AG04450 (cell line): ENCODE measurements at regions not wholly inside any gene's neighbourhood (a gene's known extent, or its start where the extent isn't known, plus 50 kb on each side); places are given as distances from the start of the nearest gene placed in this dataset.

Experiments used
- CTCF ChIA-PET: fragments of 300-600, 350-600 bp; formaldehyde crosslinking; extraction: SDS; loops from one replicate; lab custom pipeline; 2022; ENCODE audit warnings: antibody characterized with exemption, inconsistent platforms; lab: Charles Lee
- POLR2A ChIA-PET: fragments of 350-600 bp; formaldehyde crosslinking; extraction: SDS; loops from one replicate; lab custom pipeline; 2021; ENCODE audit warnings: antibody characterized with exemption, inconsistent platforms; lab: Yijun Ruan, JAX
- DNase-seq: peaks from one replicate; pipeline ENCODE4 v3.0.0-alpha.2; 2011; ENCODE audit warnings: low read depth, low spot score
- H3K27ac ChIP-seq: one replicate; pipeline ENCODE4 v1.5.1; 2012; ENCODE audit warnings: low read depth, low read length, control low read depth
- H3K27me3 ChIP-seq: one replicate; pipeline ENCODE4 v1.6.0; 2012; ENCODE audit warnings: low read length; ENCODE audit not compliant: control insufficient read depth, insufficient read depth
- H3K4me3 ChIP-seq: 2 replicates; pipeline ENCODE4 v1.5.1; 2011; ENCODE audit warnings: mild to moderate bottlenecking, low read depth, low read length, control low read depth
- H3K9me3 ChIP-seq: 2 replicates; pipeline ENCODE4 v1.5.1; 2012; ENCODE audit warnings: low read length; ENCODE audit not compliant: control insufficient read depth, insufficient read depth
- CTCF ChIP-seq: IDR thresholded peaks from 2 replicates; pipeline ENCODE4 v1.5.1; 2011; ENCODE audit warnings: low read depth, low read length, control low read depth, inconsistent platforms

DNA sequence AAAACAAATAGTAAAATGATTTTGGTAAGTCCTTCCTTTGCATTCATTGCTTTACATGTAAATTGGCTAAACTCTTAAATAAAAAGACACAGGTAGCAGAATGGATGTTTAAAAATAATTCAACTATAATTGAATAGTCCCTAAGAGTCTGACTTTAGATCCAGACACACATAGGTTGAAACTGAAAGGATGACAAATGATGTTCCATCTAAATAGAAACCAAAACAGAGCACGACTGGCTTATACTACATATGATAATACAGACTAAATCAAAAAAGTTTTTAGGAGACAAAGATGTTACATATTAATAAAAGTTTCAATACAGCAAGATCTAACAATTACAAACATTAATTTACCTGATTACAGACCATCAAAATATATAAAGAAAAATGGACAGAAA is 2055.1 kb upstream of the WWC1 start:
- H3K27ac ChIP-seq: no peak overlapping the region
- no peaks in the 10 kb centered on the region for H3K27me3 ChIP-seq
- ChIA-PET POLR2A (no interaction called here), CTCF (no interaction called here)
- H3K9me3 ChIP-seq: peaks cover 2% of the 10 kb centered on the region; the same call in 1 of the 2 replicates
- H3K4me3 ChIP-seq: no peak overlapping the region
- no peak for DNase-seq
- TF ChIP-seq CTCF: no peak

DNA sequence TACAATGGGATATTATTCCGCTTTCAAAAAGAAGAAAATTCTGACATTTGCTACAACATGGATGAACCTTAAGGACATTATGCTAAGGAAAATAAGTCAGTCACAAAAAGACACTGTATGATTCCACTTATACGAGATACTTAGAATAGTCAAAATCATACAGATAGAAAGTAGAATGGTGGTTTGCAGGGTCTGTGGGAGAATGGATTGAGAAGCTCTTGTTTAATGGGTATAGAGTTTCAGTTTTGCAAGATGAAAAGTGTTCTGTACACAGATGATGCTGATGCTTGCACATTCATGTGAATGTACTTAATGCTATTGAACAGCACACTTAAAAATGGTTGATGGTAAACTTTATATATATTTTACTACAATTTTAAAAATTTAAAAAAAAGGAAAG is 2050.7 kb upstream of the WWC1 start:
- Histone ChIP-seq H3K27me3 (no peaks in the 10 kb centered on the region), H3K4me3 (no peak overlapping the region), H3K27ac (no peak overlapping the region), H3K9me3 (peaks cover 6% of the 10 kb centered on the region; the same call in 1 of the 2 replicates)
- CTCF ChIA-PET: no interaction called here
- DNase-seq: no peak
- POLR2A ChIA-PET: no interaction called here
- TF ChIP-seq CTCF: no peak

DNA sequence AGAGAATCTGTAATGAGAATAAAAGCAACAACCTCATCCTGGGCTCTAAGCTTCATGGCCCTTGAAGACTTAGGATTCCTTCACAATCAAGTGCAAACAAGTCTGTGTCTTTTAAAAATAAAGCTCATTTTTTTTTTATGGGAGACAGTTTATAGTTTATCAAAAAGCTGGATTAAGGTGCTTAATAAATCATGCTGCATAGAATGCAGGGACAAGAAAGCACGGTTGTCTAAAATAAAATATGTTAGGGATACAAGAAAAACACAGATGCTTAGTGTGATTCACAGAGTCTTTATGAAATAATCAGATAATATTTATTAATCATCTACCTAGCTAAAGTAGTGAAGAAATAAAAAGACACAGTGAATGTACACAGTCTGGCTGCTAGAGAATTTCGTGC is 2045.9 kb upstream of the WWC1 start:
- CTCF ChIA-PET: no interaction called here
- Histone ChIP-seq H3K27ac (no peak overlapping the region), H3K9me3 (peaks cover 3% of the 10 kb centered on the region; the same call in 1 of the 2 replicates), H3K27me3 (no peaks in the 10 kb centered on the region), H3K4me3 (no peak overlapping the region)
- TF ChIP-seq CTCF: no peak
- POLR2A ChIA-PET: no interaction called here
- no peak for DNase-seq

DNA sequence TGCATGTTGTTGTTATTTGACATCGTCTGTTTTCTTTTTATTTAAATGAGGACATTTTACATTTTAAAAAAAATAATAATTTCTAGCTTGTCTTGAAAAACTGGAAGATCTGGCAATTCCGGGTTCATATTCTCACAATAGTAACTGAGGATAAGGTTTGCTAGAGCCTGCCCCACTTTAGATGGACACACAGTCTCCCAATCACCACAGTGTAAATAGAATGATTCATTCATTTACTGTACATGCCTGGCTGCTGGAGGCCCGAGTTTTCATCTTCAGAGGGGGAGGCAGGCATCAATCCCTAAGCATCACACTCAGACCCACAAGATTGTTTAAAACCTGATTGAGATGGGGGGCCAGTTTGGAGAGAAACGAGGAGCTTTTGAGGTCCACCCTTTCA is 2039.7 kb upstream of the WWC1 start:
- no peak for TF ChIP-seq CTCF
- CTCF ChIA-PET: no interaction called here
- H3K27me3 ChIP-seq: no peaks in the 10 kb centered on the region
- POLR2A ChIA-PET: no interaction called here
- peaks cover 10% of the 10 kb centered on the region for H3K9me3 ChIP-seq
- no peak for DNase-seq
- H3K4me3 ChIP-seq: no peak overlapping the region
- H3K27ac ChIP-seq: no peak overlapping the region

DNA sequence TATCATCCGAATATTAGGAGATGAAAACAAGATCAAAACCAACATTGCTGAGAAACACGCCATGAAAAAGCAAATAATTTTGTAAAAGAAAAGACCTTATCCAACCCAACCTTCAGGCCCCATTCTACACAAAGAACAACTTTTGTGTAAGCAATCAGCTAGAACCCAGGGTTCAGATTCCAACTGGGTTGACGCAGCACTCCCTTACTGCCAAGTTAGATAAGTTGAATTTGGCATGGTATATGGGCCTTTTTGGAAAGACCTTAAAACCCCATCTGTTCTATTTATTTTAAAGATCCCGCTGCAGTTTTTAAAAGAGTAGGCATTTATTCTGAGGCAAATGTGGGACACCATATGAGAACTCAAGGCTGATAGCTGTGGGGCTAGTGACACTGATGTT is 2033.8 kb upstream of the WWC1 start:
- CTCF ChIA-PET: no interaction called here

More for the DNA sequence above, 2033.8 kb upstream of the WWC1 start:
- POLR2A ChIA-PET: no interaction called here
- no peak overlapping the region for H3K27ac ChIP-seq
- peaks cover 12% of the 10 kb centered on the region for H3K9me3 ChIP-seq
- no peak for DNase-seq
- no peak overlapping the region for H3K4me3 ChIP-seq
- TF ChIP-seq CTCF: no peak
- H3K27me3 ChIP-seq: no peaks in the 10 kb centered on the region
